ENCODE measurements at regions not wholly inside any gene's neighbourhood (a gene's known extent, or its start where the extent isn't known, plus 50 kb on each side); places are given as distances from the start of the nearest gene placed in this dataset.

GRCh38 chr11:11710556-11710955 is 88.8 kb upstream of the GALNT18 start:
- BruUV-seq (replicated peaks), result no TSS peak
- Histone ChIP-seq H3K27me3 (ENCODE audit: control insufficient read depth in 2 of 2, insufficient read depth in 2 of 2, low read length in 2 of 2) (peaks cover 1 to 4% of the 10 kb centered on the region in 2 experiments), H3K36me3 (ENCODE audit: control insufficient read depth in 2 of 2, extremely low read depth in 1 of 2, insufficient read depth in 2 of 2, low read length in 2 of 2) (no peaks in the 10 kb centered on the region), H3K79me2 (ENCODE audit: control insufficient read depth, insufficient read depth, low read length) (no peaks in the 10 kb centered on the region), H3K9ac (replicated peaks; ENCODE audit: extremely low read depth, insufficient read depth, low read length) (no peak overlapping the region), H3K9me1 (replicated peaks; ENCODE audit: control insufficient read depth, extremely low read depth, insufficient read depth, low read length) (no peaks in the 10 kb centered on the region), H3K4me1 (ENCODE audit: control insufficient read depth, extremely low read depth, insufficient read depth, low read length) (no peaks in the 10 kb centered on the region), H2AFZ (ENCODE audit: low read depth, low read length) (no peak overlapping the region), H3K4me2 (ENCODE audit: insufficient read depth, low read length) (no peak overlapping the region), H3K27ac (ENCODE audit: insufficient read depth, low read depth, low read length) (no peak overlapping the region), H3K9me3 (replicated peaks; ENCODE audit: control insufficient read depth, insufficient read depth, low read length) (no peaks in the 10 kb centered on the region), H4K20me1 (replicated peaks; ENCODE audit: control insufficient read depth, extremely low read depth, insufficient read depth, low read length) (no peaks in the 10 kb centered on the region), H3K4me3 (replicated peaks in 1 of 3; ENCODE audit: insufficient read depth in 1 of 3, low read depth in 1 of 3, low read length in 3 of 3) (no peak overlapping the region)
- dilution Hi-C loops (cut with MboI; ENCODE audit: extremely low pct_ligation_motif_present, low sequenced_read_pairs) (no loop called here), intact Hi-C loops (cut with micrococcal nuclease) (no loop called here)
- ChIA-PET POLR2A (no interaction called here), CTCF (no interaction called here)
- DNase-seq (ENCODE audit: low read depth, low spot score), result no peak
- no peak for FAIRE-seq
- no peak for TF ChIP-seq JUN (IDR thresholded peaks at IDR 0.05; ENCODE audit: borderline replicate concordance, insufficient read depth, insufficient read length, low read depth)
- no peak for TF ChIP-seq GATA2 (IDR thresholded peaks at IDR 0.05; ENCODE audit: insufficient read depth, insufficient read length, low read depth, low read length)
- no peak for TF ChIP-seq POLR2A (IDR thresholded peaks at IDR 0.05; ENCODE audit: low read depth, low read length)
- no peak for TF ChIP-seq POLR2AphosphoS5 (IDR thresholded peaks at IDR 0.05; ENCODE audit: insufficient read depth, low read depth, low read length)
- no peak for TF ChIP-seq MAX (IDR thresholded peaks at IDR 0.05; ENCODE audit: insufficient read depth, insufficient read length)
- no peak for TF ChIP-seq MYC (IDR thresholded peaks at IDR 0.05; ENCODE audit: low read depth, low read length)
- no peak for TF ChIP-seq CTCF (IDR thresholded peaks at IDR 0.05; ENCODE audit: extremely low read depth in 1 of 2, insufficient read depth in 1 of 2, low read depth in 1 of 2, low read length in 2 of 2)
- TF ChIP-seq FOS (IDR thresholded peaks at IDR 0.05; ENCODE audit: borderline replicate concordance, insufficient read depth, low read length), result no peak
- no peak for TF ChIP-seq EZH2 (IDR thresholded peaks at IDR 0.05; ENCODE audit: borderline replicate concordance, low read depth, low read length, severe bottlenecking)

Data from endothelial cell of umbilical vein (primary cell).